Esophagus squamous epithelium (tissue), 5 donors: ENCODE measurements at regions not wholly inside any gene's neighbourhood (a gene's known extent, or its start where the extent isn't known, plus 50 kb on each side); places are given as distances from the start of the nearest gene placed in this dataset.

Experiments used
- DNase-seq: peaks from one replicate; lab custom pipeline; 2025; lab: John Stamatoyannopoulos, UW
- H3K27ac ChIP-seq, 4 donors: fragments of 200-600 bp; sonication (generic); one replicate each; pipeline ENCODE4 v1.5.1; 2016 to 2019; ENCODE audit warnings: mild to moderate bottlenecking in 1 of 4
- H3K27me3 ChIP-seq, 4 donors: fragments of 200-600 bp; sonication (generic); 1 replicate in 3 of 4; 2 replicates in 1 of 4; pipeline versions ENCODE4 v1.5.1 to v1.6.0; 2017 to 2021; ENCODE audit warnings: antibody characterized with exemption in 1 of 4
- H3K36me3 ChIP-seq, 3 donors: fragments of 200-600 bp; sonication (generic); one replicate each; pipeline ENCODE4 v1.5.1; 2016 to 2019
- H3K4me1 ChIP-seq, 3 donors: fragments of 200-600 bp; sonication (generic); one replicate each; pipeline ENCODE4 v1.5.1; 2017 to 2019
- H3K4me3 ChIP-seq, 4 donors: fragments of 200-600 bp; sonication (generic); 1 replicate in 3 of 4; 2 replicates in 1 of 4; pipeline ENCODE4 v1.5.1; 2016 to 2019; ENCODE audit warnings: mild to moderate bottlenecking in 2 of 4, moderate library complexity in 1 of 4
- H3K9me3 ChIP-seq, 3 donors: fragments of 200-600 bp; sonication (generic); one replicate each; pipeline ENCODE4 v1.5.1; 2016 to 2019
- POLR2A ChIP-seq, 4 donors: fragments of 450-650 bp; IDR thresholded peaks; one replicate each; pipeline ENCODE4 v1.6.1; 2017; ENCODE audit warnings: antibody characterized with exemption in 4 of 4, mild to moderate bottlenecking in 4 of 4, moderate library complexity in 3 of 4
- WGBS, 2 donors: methylation state at CpG; one replicate each; pipeline ENCODE4 v1.1.5; 2018; 5-methylcytosine and 5-hydroxymethylcytosine counted together
- intact Hi-C: fragments of 100-400 bp; cut with DNase I; formaldehyde crosslinking; loops from one replicate; pipeline ENCODE4 v1.15.0; 2022
- TF ChIP-seq, protein P1 (sequence below), 6 experiments: fragments of 450-650 bp in 4 of 6; fragments of 200-600 bp in 2 of 6; sonication (generic) in 2 of 6; IDR thresholded peaks; one replicate each; pipeline ENCODE4 v1.5.1; 2016 to 2019; ENCODE audit warnings: antibody characterized with exemption in 6 of 6, mild to moderate bottlenecking in 4 of 6, moderate library complexity in 4 of 6
- donor health status: DM: yes; HTN: yes; CAD: no.

DNA sequence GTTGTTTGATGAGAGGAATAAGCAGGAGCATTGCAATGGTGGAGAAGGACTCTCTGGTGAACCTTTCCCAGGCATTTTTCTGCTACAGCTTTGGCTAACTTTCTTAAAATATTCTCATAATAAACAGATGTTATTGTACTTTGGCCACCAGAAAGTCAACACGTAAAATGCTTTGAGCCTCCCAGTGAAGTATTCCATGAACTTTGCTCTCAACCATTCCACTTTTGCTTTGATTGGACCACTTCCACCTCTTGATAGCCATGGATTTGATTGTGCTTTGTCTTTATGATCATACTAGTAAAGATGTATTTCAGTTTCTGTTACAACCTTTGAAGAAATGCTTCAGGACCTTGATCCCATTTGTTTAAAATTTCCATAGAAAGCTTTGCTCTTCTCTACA lies 241.1 kb downstream of the TENT5A start:
- intact Hi-C loops, result no loop called here
- Histone ChIP-seq H3K4me1 (no peaks in the 10 kb centered on the region), H3K36me3 (no peaks in the 10 kb centered on the region), H3K27me3 (no peaks in the 10 kb centered on the region), H3K4me3 (no peak overlapping the region), H3K27ac (no peak overlapping the region), H3K9me3 (no peaks in the 10 kb centered on the region)
- TF ChIP-seq, protein P1, sequence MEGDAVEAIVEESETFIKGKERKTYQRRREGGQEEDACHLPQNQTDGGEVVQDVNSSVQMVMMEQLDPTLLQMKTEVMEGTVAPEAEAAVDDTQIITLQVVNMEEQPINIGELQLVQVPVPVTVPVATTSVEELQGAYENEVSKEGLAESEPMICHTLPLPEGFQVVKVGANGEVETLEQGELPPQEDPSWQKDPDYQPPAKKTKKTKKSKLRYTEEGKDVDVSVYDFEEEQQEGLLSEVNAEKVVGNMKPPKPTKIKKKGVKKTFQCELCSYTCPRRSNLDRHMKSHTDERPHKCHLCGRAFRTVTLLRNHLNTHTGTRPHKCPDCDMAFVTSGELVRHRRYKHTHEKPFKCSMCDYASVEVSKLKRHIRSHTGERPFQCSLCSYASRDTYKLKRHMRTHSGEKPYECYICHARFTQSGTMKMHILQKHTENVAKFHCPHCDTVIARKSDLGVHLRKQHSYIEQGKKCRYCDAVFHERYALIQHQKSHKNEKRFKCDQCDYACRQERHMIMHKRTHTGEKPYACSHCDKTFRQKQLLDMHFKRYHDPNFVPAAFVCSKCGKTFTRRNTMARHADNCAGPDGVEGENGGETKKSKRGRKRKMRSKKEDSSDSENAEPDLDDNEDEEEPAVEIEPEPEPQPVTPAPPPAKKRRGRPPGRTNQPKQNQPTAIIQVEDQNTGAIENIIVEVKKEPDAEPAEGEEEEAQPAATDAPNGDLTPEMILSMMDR (IDR thresholded peaks at IDR 0.05), result no peak
- TF ChIP-seq POLR2A (IDR thresholded peaks at IDR 0.05), result no peak
- WGBS, 2 donors, result 0 to 60% methylated on average over 1 of the region's 1 CpG
- no peak for DNase-seq

DNA sequence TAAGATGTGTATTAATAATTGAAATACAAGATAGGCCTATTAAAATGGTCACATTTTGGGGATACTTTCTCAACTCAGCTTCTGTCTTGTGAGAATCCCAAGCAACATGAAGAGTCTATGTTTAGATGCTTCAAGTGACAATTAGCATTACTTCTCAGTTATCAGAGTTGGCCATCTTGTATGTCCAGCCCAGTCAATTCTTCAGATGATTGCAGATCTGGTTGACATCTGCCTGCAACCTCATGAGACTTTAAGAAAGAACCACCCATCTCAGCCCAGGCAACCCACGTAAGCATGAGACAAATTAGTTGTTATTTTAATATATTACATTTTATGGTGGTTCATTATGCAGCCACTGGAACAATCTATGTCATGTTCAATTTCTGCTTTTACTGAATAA lies 256.5 kb downstream of the TENT5A start:
- Histone ChIP-seq H3K4me3 (no peak overlapping the region), H3K9me3 (peaks cover 0 to 7% (median 0%) of the 10 kb centered on the region in 3 donors), H3K27ac (no peak overlapping the region), H3K27me3 (no peaks in the 10 kb centered on the region), H3K4me1 (no peaks in the 10 kb centered on the region), H3K36me3 (no peaks in the 10 kb centered on the region)
- 71 to 85% methylated on average over 1 of the region's 1 CpG for WGBS, 2 donors
- intact Hi-C loops, result no loop called here
- no peak for DNase-seq
- no peak for TF ChIP-seq POLR2A (IDR thresholded peaks at IDR 0.05)
- TF ChIP-seq, protein P1 (IDR thresholded peaks at IDR 0.05), result no peak

DNA sequence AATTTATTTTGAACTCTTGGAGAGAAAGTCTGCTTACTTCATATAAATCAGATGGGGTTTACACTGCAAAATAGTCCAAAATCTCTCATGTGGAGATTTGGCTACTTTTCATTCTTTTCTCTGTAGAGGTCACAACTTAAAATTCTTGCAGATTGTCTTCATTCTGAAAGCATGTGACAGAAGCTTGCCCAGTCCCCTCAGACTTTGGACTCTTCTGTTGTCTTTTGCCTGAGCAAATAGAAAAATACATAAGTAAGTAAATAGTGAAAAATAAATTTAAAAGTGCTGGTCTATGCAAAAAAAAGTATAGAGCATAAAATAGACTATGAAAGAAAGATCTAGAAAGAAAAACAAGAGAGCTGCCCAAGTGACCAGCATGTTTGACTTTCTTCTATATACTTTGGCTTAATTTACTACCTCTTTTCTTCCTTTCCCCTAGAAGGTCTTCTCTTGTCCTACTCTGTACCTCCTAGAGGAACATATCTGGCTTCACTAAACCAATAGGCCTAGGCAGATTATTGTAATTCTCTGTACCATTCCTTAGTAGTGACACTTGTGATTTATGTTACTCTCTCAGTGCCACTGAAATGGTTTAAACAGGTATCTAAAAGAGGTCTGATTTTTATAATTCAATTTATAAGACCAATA lies 260.9 kb downstream of the TENT5A start:
- Histone ChIP-seq H3K27ac (no peak overlapping the region), H3K9me3 (no peaks in the 10 kb centered on the region), H3K36me3 (no peaks in the 10 kb centered on the region), H3K4me1 (no peaks in the 10 kb centered on the region), H3K4me3 (no peak overlapping the region), H3K27me3 (no peaks in the 10 kb centered on the region)
- intact Hi-C loops, result no loop called here
- DNase-seq, result no peak
- no peak for TF ChIP-seq POLR2A (IDR thresholded peaks at IDR 0.05)
- TF ChIP-seq, protein P1 (IDR thresholded peaks at IDR 0.05), result no peak

DNA sequence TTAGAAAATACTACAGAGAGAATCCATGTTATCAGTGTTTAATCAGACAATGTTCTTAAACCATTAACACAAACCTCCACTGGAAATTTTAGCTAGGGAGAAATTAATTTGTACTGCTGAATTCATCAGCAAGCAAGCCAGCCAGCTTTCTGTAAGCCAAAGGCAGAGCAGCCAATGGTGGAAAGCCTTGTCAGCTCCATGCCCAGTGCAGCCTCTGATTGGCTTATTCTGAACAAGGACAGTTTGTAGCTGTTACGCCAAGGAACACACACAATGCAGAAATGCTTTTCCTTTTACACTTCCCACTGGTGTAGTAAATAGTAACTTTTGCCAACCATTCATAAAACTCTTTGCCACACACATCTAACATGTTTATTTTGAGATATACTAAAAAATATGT lies 265.0 kb downstream of the TENT5A start:
- no peak for DNase-seq
- no peaks in the 10 kb centered on the region for H3K9me3 ChIP-seq
- H3K27ac ChIP-seq, result no peak overlapping the region
- peak overlapping the region in 1 of 4 donors; percentile 8 for H3K4me3 ChIP-seq
- H3K27me3 ChIP-seq, result no peaks in the 10 kb centered on the region
- TF ChIP-seq POLR2A (IDR thresholded peaks at IDR 0.05), result no peak
- TF ChIP-seq, protein P1 (IDR thresholded peaks at IDR 0.05), result no peak
- WGBS, 2 donors, result 38 to 50% methylated on average over 1 of the region's 1 CpG
- intact Hi-C loops, result no loop called here
- no peaks in the 10 kb centered on the region for H3K36me3 ChIP-seq
- H3K4me1 ChIP-seq, result no peaks in the 10 kb centered on the region

DNA sequence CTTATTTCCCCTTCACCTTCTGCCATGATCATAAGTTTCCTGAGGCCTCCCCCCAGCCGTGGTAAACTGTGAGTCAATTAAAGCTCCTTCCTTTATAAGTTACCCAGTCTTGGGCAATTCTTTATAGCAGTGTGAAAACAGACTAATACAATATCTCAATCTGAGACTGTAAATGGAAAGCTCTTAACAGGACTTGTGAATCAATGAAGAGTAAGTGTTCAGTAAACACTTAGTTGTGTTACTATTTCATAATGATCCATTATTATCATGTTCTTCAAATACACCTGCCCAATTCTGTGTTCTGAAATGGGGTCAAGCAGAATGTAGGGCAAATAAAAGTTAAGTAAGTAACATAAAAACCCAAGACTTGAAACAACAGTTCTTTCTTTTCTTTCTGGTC lies 266.2 kb downstream of the TENT5A start:
- TF ChIP-seq, protein P1 (IDR thresholded peaks at IDR 0.05), result no peak
- TF ChIP-seq POLR2A (IDR thresholded peaks at IDR 0.05), result no peak
- Histone ChIP-seq H3K4me1 (no peaks in the 10 kb centered on the region), H3K9me3 (no peaks in the 10 kb centered on the region), H3K36me3 (no peaks in the 10 kb centered on the region), H3K4me3 (no peak overlapping the region), H3K27me3 (no peaks in the 10 kb centered on the region), H3K27ac (no peak overlapping the region)
- intact Hi-C loops, result no loop called here
- no peak for DNase-seq
- 17 to 44% methylated on average over 1 of the region's 1 CpG for WGBS, 2 donors
